ENCODE measurements at regions not wholly inside any gene's neighbourhood (a gene's known extent, or its start where the extent isn't known, plus 50 kb on each side); places are given as distances from the start of the nearest gene placed in this dataset.

GRCh38 chr18:64919971-64920570, 771.2 kb upstream of the LINC00305 start:
- TF ChIP-seq, protein P1, sequence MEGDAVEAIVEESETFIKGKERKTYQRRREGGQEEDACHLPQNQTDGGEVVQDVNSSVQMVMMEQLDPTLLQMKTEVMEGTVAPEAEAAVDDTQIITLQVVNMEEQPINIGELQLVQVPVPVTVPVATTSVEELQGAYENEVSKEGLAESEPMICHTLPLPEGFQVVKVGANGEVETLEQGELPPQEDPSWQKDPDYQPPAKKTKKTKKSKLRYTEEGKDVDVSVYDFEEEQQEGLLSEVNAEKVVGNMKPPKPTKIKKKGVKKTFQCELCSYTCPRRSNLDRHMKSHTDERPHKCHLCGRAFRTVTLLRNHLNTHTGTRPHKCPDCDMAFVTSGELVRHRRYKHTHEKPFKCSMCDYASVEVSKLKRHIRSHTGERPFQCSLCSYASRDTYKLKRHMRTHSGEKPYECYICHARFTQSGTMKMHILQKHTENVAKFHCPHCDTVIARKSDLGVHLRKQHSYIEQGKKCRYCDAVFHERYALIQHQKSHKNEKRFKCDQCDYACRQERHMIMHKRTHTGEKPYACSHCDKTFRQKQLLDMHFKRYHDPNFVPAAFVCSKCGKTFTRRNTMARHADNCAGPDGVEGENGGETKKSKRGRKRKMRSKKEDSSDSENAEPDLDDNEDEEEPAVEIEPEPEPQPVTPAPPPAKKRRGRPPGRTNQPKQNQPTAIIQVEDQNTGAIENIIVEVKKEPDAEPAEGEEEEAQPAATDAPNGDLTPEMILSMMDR (IDR thresholded peaks at IDR 0.05; ENCODE audit: low read depth, low read length) = no peak
- TF ChIP-seq POLR2A (IDR thresholded peaks at IDR 0.05; ENCODE audit: extremely low read depth, insufficient read length) (no peak), MAX (IDR thresholded peaks at IDR 0.05; ENCODE audit: low read depth, low read length) (no peak), MYC (IDR thresholded peaks at IDR 0.05; ENCODE audit: low read depth, low read length) (no peak)
